ENCODE measurements at regions not wholly inside any gene's neighbourhood (a gene's known extent, or its start where the extent isn't known, plus 50 kb on each side); places are given as distances from the start of the nearest gene placed in this dataset.

- Histone ChIP-seq H3K9me3 (replicated peaks in 1 of 11) (no peaks in the 10 kb centered on the region), H3K9ac (no peak overlapping the region), H3K27me3 (no peaks in the 10 kb centered on the region), H3K4me3 (no peak overlapping the region), H3K4me1 (peaks cover 0 to 6% (median 0%) of the 10 kb centered on the region in 10 experiments; a peak in 3 of 20 replicates), H3K36me3 (no peaks in the 10 kb centered on the region), H4K20me1 (no peaks in the 10 kb centered on the region), H3K4me2 (no peak overlapping the region), H3K27ac (no peak overlapping the region)
- no peak for TF ChIP-seq Cebpa-rat (IDR thresholded peaks at IDR 0.05)
Observed at GRCh38 chr7:25839084-25839769, 312.8 kb upstream of the NFE2L3 start.

GRCh38 chr7:25840209-25840792 is 311.7 kb upstream of the NFE2L3 start:
- Histone ChIP-seq H4K20me1 (no peaks in the 10 kb centered on the region), H3K4me2 (no peak overlapping the region), H3K4me3 (no peak overlapping the region), H3K9me3 (replicated peaks in 1 of 11) (no peaks in the 10 kb centered on the region), H3K27me3 (no peaks in the 10 kb centered on the region), H3K9ac (no peak overlapping the region), H3K4me1 (peaks cover 0 to 6% (median 0%) of the 10 kb centered on the region in 10 experiments; a peak in 3 of 20 replicates), H3K27ac (no peak overlapping the region), H3K36me3 (no peaks in the 10 kb centered on the region)
- no peak for TF ChIP-seq Cebpa-rat (IDR thresholded peaks at IDR 0.05)

- Histone ChIP-seq H3K27me3 (no peaks in the 10 kb centered on the region; a peak in 1 of 22 replicates), H3K9me3 (replicated peaks in 1 of 11) (no peaks in the 10 kb centered on the region), H3K4me2 (no peak overlapping the region), H3K27ac (no peak overlapping the region), H3K4me3 (no peak overlapping the region), H4K20me1 (no peaks in the 10 kb centered on the region), H3K4me1 (peaks cover 0 to 6% (median 0%) of the 10 kb centered on the region in 10 experiments; a peak in 3 of 20 replicates), H3K36me3 (no peaks in the 10 kb centered on the region), H3K9ac (no peak overlapping the region)
- TF ChIP-seq Cebpa-rat (IDR thresholded peaks at IDR 0.05): no peak
Observed at GRCh38 chr7:25841575-25841974, 310.4 kb upstream of the NFE2L3 start.

- Histone ChIP-seq H4K20me1 (no peaks in the 10 kb centered on the region), H3K27ac (no peak overlapping the region), H3K4me3 (no peak overlapping the region), H3K36me3 (no peaks in the 10 kb centered on the region), H3K4me1 (peaks cover 0 to 6% (median 0%) of the 10 kb centered on the region in 10 experiments; a peak in 3 of 20 replicates), H3K9ac (no peak overlapping the region), H3K27me3 (peaks cover 0 to 1% (median 0%) of the 10 kb centered on the region in 11 experiments; a peak in 2 of 22 replicates), H3K4me2 (no peak overlapping the region), H3K9me3 (replicated peaks in 1 of 11) (no peaks in the 10 kb centered on the region)
- TF ChIP-seq Cebpa-rat (IDR thresholded peaks at IDR 0.05): no peak
Observed at GRCh38 chr7:25842201-25842733, 309.7 kb upstream of the NFE2L3 start.

- peaks cover 0 to 6% (median 0%) of the 10 kb centered on the region in 10 experiments; a peak in 3 of 20 replicates for H3K4me1 ChIP-seq
- no peaks in the 10 kb centered on the region for H3K36me3 ChIP-seq
- no peak for TF ChIP-seq Cebpa-rat (IDR thresholded peaks at IDR 0.05)
- no peaks in the 10 kb centered on the region for H3K9me3 ChIP-seq (replicated peaks in 1 of 11)
- H3K9ac ChIP-seq: no peak overlapping the region
- no peak overlapping the region for H3K4me3 ChIP-seq
- H3K27ac ChIP-seq: no peak overlapping the region
- peak overlapping the region in 2 of 11 experiments; percentile 10 to 11; a peak in 1 of 22 replicates for H3K4me2 ChIP-seq
- H4K20me1 ChIP-seq: no peaks in the 10 kb centered on the region
- H3K27me3 ChIP-seq: peaks cover 0 to 7% (median 0%) of the 10 kb centered on the region in 11 experiments; a peak in 2 of 22 replicates
Observed at GRCh38 chr7:25843467-25843866, 308.5 kb upstream of the NFE2L3 start.

- H3K4me1 ChIP-seq: peaks cover 0 to 6% (median 0%) of the 10 kb centered on the region in 10 experiments; a peak in 3 of 20 replicates
- H3K27me3 ChIP-seq: peaks cover 0 to 11% (median 2%) of the 10 kb centered on the region in 11 experiments; a peak in 11 of 22 replicates
- TF ChIP-seq Cebpa-rat (IDR thresholded peaks at IDR 0.05): no peak
- no peak overlapping the region for H3K4me3 ChIP-seq
- no peaks in the 10 kb centered on the region for H3K36me3 ChIP-seq
- no peak overlapping the region for H3K27ac ChIP-seq
- peak overlapping the region in 2 of 11 experiments; percentile 10 to 11; a peak in 1 of 22 replicates for H3K4me2 ChIP-seq
- no peak overlapping the region for H3K9ac ChIP-seq
- H3K9me3 ChIP-seq (replicated peaks in 1 of 11): no peaks in the 10 kb centered on the region
- H4K20me1 ChIP-seq: no peaks in the 10 kb centered on the region
Observed at GRCh38 chr7:25844102-25844870, 307.7 kb upstream of the NFE2L3 start.

GRCh38 chr7:25845464-25845863 is 306.5 kb upstream of the NFE2L3 start:
- Histone ChIP-seq H3K4me1 (peaks cover 0 to 6% (median 0%) of the 10 kb centered on the region in 10 experiments; a peak in 3 of 20 replicates), H3K9ac (no peak overlapping the region), H4K20me1 (no peaks in the 10 kb centered on the region), H3K27ac (no peak overlapping the region), H3K9me3 (replicated peaks in 1 of 11) (no peaks in the 10 kb centered on the region), H3K4me2 (no peak overlapping the region), H3K27me3 (peaks cover 2 to 23% (median 14%) of the 10 kb centered on the region in 11 experiments; a peak in 20 of 22 replicates), H3K36me3 (no peaks in the 10 kb centered on the region), H3K4me3 (no peak overlapping the region)
- TF ChIP-seq Cebpa-rat (IDR thresholded peaks at IDR 0.05): no peak

- no peak overlapping the region for H3K4me2 ChIP-seq
- peaks cover 0 to under 1% (median 0%) of the 10 kb centered on the region in 11 experiments; a peak in 3 of 22 replicates for H4K20me1 ChIP-seq
- no peak overlapping the region for H3K4me3 ChIP-seq
- TF ChIP-seq Cebpa-rat (IDR thresholded peaks at IDR 0.05): no peak
- H3K4me1 ChIP-seq: peaks cover 0 to 7% (median under 1%) of the 10 kb centered on the region in 10 experiments; a peak in 11 of 20 replicates
- no peaks in the 10 kb centered on the region for H3K36me3 ChIP-seq
- H3K27me3 ChIP-seq: peaks cover 14 to 36% (median 26%) of the 10 kb centered on the region in 11 experiments
- H3K9ac ChIP-seq: no peak overlapping the region
- H3K27ac ChIP-seq: no peak overlapping the region
- H3K9me3 ChIP-seq (replicated peaks in 1 of 11): no peaks in the 10 kb centered on the region
Observed at GRCh38 chr7:25846722-25847121, 305.3 kb upstream of the NFE2L3 start.

Measured in BLaER1 treated with 17β-estradiol and CSF1 and Interleukin-3, amounts not matched to agents 10 nM and 100 nM (cell line).